SU-DHL-6 (cell line): ENCODE measurements at regions not wholly inside any gene's neighbourhood (a gene's known extent, or its start where the extent isn't known, plus 50 kb on each side); places are given as distances from the start of the nearest gene placed in this dataset.

Source experiments
- H2AFZ ChIP-seq: fragments of 200-600 bp; sonication (generic); 2 replicates; pipeline ENCODE4 v1.6.1; 2014; ENCODE audit warnings: low read depth, mild to moderate bottlenecking, moderate library complexity, mixed read lengths, antibody characterized with exemption, low read length; ENCODE audit not compliant: severe bottlenecking
- H3F3A ChIP-seq: fragments of 200-600 bp; shearing (Covaris generic); 2 replicates; pipeline ENCODE4 v1.6.0; 2016; ENCODE audit warnings: antibody characterized with exemption, mild to moderate bottlenecking; ENCODE audit not compliant: insufficient read depth
- H3K27ac ChIP-seq: fragments of 200-600 bp; sonication (generic); 2 replicates; pipeline ENCODE4 v1.5.1; 2016; ENCODE audit warnings: low read depth, mild to moderate bottlenecking, low read length, moderate library complexity, mixed read lengths
- H3K27me3 ChIP-seq: fragments of 200-600 bp; sonication (generic), shearing (Covaris generic); 2 replicates; pipeline ENCODE4 v1.6.0; 2014; ENCODE audit warnings: mild to moderate bottlenecking, low read length
- H3K36me3 ChIP-seq: fragments of 200-600 bp; sonication (generic); 2 replicates; pipeline ENCODE4 v1.6.1; 2014; ENCODE audit warnings: mild to moderate bottlenecking, low read length, mixed read lengths
- H3K4me2 ChIP-seq: fragments of 300-600, 200-600 bp; shearing (Covaris generic), sonication (generic); 2 replicates; pipeline ENCODE4 v1.6.0; 2014; ENCODE audit warnings: low read length, low read depth, mild to moderate bottlenecking; ENCODE audit not compliant: poor library complexity, severe bottlenecking
- H3K4me3 ChIP-seq: fragments of 200-600 bp; sonication (generic); 2 replicates; pipeline ENCODE4 v1.5.1; 2014; ENCODE audit warnings: antibody characterized with exemption, low read length, mild to moderate bottlenecking, mixed read lengths; ENCODE audit not compliant: insufficient read depth, poor library complexity, severe bottlenecking
- H3K79me2 ChIP-seq: fragments of 200-600 bp; sonication (generic); 2 replicates; pipeline ENCODE4 v1.6.1; 2014; ENCODE audit warnings: mild to moderate bottlenecking, low read length, moderate library complexity; ENCODE audit not compliant: insufficient read depth
- H3K9ac ChIP-seq: fragments of 200-600 bp; sonication (generic); 2 replicates; pipeline ENCODE4 v1.7.0; 2014; ENCODE audit warnings: mild to moderate bottlenecking, low read length
- H3K9me2 ChIP-seq: fragments of 200-600 bp; sonication (generic); replicated peaks from 2 replicates; pipeline ENCODE4 v1.6.1; 2014; ENCODE audit warnings: low read length; ENCODE audit not compliant: insufficient read depth
- H3K9me3 ChIP-seq: fragments of 200-600 bp; sonication (generic); 2 replicates; pipeline ENCODE4 v1.6.1; 2014; ENCODE audit warnings: low read length, mixed read lengths; ENCODE audit not compliant: insufficient read depth
- H4K20me1 ChIP-seq: fragments of 200-600 bp; sonication (generic); 2 replicates; pipeline ENCODE4 v1.6.1; 2014; ENCODE audit warnings: low read depth, mild to moderate bottlenecking, antibody characterized with exemption, low read length, moderate library complexity, mixed read lengths
- EZH2phosphoT487 ChIP-seq: fragments of 200-600 bp; sonication (generic), shearing (Covaris generic); conservative IDR thresholded peaks from 2 replicates; pipeline ENCODE4 v1.6.1; 2018; ENCODE audit warnings: mild to moderate bottlenecking, antibody characterized with exemption, low read length, moderate library complexity, mixed read lengths
- TF ChIP-seq, protein P1 (sequence below): fragments of 200-600 bp; sonication (generic); IDR thresholded peaks from one replicate; pipeline ENCODE4 v1.5.1; 2017; ENCODE audit warnings: antibody characterized with exemption, mild to moderate bottlenecking, low read length, moderate library complexity; ENCODE audit not compliant: insufficient read depth, poor library complexity, severe bottlenecking

DNA sequence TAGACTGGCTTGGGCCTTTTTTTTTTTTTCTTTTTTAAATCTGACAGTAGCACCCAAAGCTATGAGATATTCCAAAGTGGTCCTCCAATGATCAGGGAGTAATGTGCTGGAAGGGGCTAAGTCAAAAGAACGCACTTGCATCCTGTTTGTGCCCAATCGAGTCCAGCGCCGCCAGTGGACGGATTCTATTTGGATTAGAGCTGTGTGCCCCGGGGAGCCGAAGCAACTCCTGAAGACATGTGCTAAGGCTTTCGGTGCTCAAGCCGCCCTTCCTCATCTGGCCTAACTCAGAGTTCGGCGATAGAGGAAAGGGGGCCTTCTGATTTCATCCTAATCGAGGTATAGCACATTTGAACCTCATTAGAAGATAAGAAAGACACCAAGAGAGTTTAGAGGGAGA, 147.8 kb upstream of the NECTIN1 start:
- H3K27ac ChIP-seq: no peak overlapping the region
- no peaks in the 10 kb centered on the region for H3K79me2 ChIP-seq
- H3K4me2 ChIP-seq: no peak overlapping the region
- H3K9me2 ChIP-seq: no peaks in the 10 kb centered on the region
- H4K20me1 ChIP-seq: no peaks in the 10 kb centered on the region
- no peaks in the 10 kb centered on the region for H3K36me3 ChIP-seq
- no peaks in the 10 kb centered on the region for H3K9me3 ChIP-seq
- H3K9ac ChIP-seq: no peak overlapping the region
- no peaks in the 10 kb centered on the region for H3F3A ChIP-seq
- no peak for TF ChIP-seq EZH2phosphoT487
- TF ChIP-seq, protein P1, sequence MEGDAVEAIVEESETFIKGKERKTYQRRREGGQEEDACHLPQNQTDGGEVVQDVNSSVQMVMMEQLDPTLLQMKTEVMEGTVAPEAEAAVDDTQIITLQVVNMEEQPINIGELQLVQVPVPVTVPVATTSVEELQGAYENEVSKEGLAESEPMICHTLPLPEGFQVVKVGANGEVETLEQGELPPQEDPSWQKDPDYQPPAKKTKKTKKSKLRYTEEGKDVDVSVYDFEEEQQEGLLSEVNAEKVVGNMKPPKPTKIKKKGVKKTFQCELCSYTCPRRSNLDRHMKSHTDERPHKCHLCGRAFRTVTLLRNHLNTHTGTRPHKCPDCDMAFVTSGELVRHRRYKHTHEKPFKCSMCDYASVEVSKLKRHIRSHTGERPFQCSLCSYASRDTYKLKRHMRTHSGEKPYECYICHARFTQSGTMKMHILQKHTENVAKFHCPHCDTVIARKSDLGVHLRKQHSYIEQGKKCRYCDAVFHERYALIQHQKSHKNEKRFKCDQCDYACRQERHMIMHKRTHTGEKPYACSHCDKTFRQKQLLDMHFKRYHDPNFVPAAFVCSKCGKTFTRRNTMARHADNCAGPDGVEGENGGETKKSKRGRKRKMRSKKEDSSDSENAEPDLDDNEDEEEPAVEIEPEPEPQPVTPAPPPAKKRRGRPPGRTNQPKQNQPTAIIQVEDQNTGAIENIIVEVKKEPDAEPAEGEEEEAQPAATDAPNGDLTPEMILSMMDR: no peak
- H2AFZ ChIP-seq: no peak overlapping the region
- no peak overlapping the region for H3K4me3 ChIP-seq
- H3K27me3 ChIP-seq: no peaks in the 10 kb centered on the region

DNA sequence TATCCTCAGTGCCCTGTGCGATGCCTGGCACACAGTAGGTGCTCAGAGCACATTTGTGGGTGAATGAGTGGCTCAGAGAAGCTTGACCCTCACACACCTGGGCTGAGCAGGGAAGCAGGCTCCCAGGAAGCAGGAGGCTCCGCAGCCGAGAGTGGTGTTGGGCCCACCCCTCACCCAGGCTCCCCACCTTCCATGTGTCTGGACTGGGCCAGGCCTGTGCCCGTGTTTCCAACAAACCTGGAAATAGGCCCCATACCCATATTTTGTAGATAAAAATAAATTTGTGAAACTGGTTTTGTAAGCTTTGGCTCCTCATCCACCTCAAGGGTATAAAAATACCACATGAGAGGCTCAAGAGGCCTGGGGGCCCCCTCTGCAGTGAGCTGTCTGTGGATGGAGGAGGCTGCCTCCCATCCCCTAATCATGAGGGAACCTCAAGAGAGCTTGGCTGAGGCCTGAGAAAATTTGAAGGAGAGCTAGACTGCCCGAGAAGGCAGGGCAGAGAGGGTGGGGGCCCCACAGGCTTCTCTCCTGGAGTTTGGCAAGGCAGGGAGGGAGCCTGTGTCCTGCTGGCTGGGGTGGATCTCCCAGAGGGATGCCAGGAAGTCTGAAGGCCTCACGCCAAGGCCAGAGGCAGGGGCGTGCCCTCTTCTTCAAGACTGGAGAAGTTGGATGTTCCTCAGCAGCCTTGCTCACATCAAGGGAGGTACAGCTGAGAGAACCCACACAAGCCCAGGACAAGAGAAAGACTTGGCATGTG, 147.0 kb upstream of the NECTIN1 start:
- Histone ChIP-seq H3K36me3 (no peaks in the 10 kb centered on the region), H3F3A (no peaks in the 10 kb centered on the region), H3K27ac (no peak overlapping the region), H3K9me3 (no peaks in the 10 kb centered on the region), H2AFZ (no peak overlapping the region), H3K9ac (no peak overlapping the region), H3K79me2 (no peaks in the 10 kb centered on the region), H3K4me2 (no peak overlapping the region), H3K9me2 (no peaks in the 10 kb centered on the region), H4K20me1 (no peaks in the 10 kb centered on the region), H3K4me3 (no peak overlapping the region), H3K27me3 (no peaks in the 10 kb centered on the region)
- TF ChIP-seq, protein P1: no peak
- TF ChIP-seq EZH2phosphoT487: no peak

DNA sequence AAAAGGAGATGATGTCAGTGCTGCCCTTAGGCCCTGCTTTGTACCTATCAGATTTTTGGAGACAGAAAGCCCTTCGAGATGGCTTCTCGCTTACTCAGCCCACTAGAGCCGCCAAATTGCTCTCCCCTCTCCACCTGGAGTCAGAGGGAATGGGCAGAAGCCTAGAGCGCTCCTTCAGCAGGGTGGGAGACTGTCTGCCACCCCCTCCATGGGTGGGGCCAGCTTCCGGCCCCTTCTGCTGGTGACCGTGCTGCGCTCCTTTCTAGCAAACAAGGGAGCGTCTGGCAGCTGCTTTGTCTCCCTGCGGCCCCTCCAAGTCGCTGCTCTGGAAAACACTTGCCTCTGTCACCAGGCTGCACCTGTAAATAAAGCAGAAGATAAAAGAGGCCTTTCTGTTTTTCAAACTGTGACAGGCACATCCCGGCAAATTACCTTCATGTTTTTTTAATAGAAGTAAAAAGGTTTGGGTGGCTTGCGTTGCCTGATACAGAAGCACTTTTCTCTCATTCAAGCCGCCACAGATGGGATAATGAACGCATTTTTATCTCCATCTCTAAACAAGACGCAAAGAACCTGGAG, 145.7 kb upstream of the NECTIN1 start:
- no peak overlapping the region for H3K4me3 ChIP-seq
- no peaks in the 10 kb centered on the region for H3K9me2 ChIP-seq
- TF ChIP-seq EZH2phosphoT487: no peak
- TF ChIP-seq, protein P1: no peak
- no peak overlapping the region for H3K4me2 ChIP-seq
- no peak overlapping the region for H2AFZ ChIP-seq
- H3K27me3 ChIP-seq: no peaks in the 10 kb centered on the region
- H3K9ac ChIP-seq: no peak overlapping the region
- no peaks in the 10 kb centered on the region for H3K9me3 ChIP-seq
- H3K36me3 ChIP-seq: no peaks in the 10 kb centered on the region
- H3K79me2 ChIP-seq: no peaks in the 10 kb centered on the region
- H3K27ac ChIP-seq: no peak overlapping the region
- H3F3A ChIP-seq: no peaks in the 10 kb centered on the region
- no peaks in the 10 kb centered on the region for H4K20me1 ChIP-seq
